NCI-H128 (cell line): ENCODE measurements at regions not wholly inside any gene's neighbourhood (a gene's known extent, or its start where the extent isn't known, plus 50 kb on each side); places are given as distances from the start of the nearest gene placed in this dataset.
"Not testable (repeated sequence)": the region's sequence is repeated elsewhere in the genome, so short reads cannot be mapped to it uniquely, and the experiment has no call there.

Source experiments
- DNase-seq: peaks from one replicate; lab custom pipeline; 2025; ENCODE audit not compliant: unreplicated experiment; lab: John Stamatoyannopoulos, UW

- DNase-seq = no peak
Observed at GRCh38 chr7:138169441-138169851, 93.2 kb downstream of the AKR1D1 start.

GRCh38 chr7:138170298-138170697, 94.0 kb downstream of the AKR1D1 start:
- no peak for DNase-seq

- DNase-seq = no peak
Observed at GRCh38 chr7:138170959-138171703, 94.9 kb downstream of the AKR1D1 start.

GRCh38 chr7:138173548-138173947, 97.3 kb downstream of the AKR1D1 start:
- no peak for DNase-seq

GRCh38 chr7:138176060-138176459, 99.8 kb downstream of the AKR1D1 start:
- DNase-seq = no peak

- no peak for DNase-seq
Observed at GRCh38 chr7:138184191-138184590, 107.9 kb downstream of the AKR1D1 start.

GRCh38 chr7:138185132-138185908, 109.1 kb downstream of the AKR1D1 start:
- no peak for DNase-seq

- DNase-seq = no peak
Observed at GRCh38 chr7:138186951-138187351, 110.7 kb downstream of the AKR1D1 start.

GRCh38 chr7:138188290-138188858, 112.1 kb downstream of the AKR1D1 start:
- no peak for DNase-seq

- DNase-seq = no peak
Observed at GRCh38 chr7:138194567-138194966, 118.3 kb downstream of the AKR1D1 start.

GRCh38 chr7:138195151-138195571, 118.9 kb downstream of the AKR1D1 start:
- DNase-seq = no peak

- DNase-seq = not testable (repeated sequence)
Observed at GRCh38 chr7:138196503-138196946, 120.3 kb downstream of the AKR1D1 start.

GRCh38 chr7:138196971-138197896, 121.0 kb downstream of the AKR1D1 start:
- no peak for DNase-seq

GRCh38 chr7:138204285-138204981, 128.2 kb downstream of the AKR1D1 start:
- DNase-seq = no peak

- no peak for DNase-seq
Observed at GRCh38 chr7:138204982-138205298, 128.7 kb downstream of the AKR1D1 start.

GRCh38 chr7:138205614-138206150, 129.4 kb downstream of the AKR1D1 start:
- DNase-seq = no peak

GRCh38 chr7:138207555-138207971, 131.3 kb downstream of the AKR1D1 start:
- no peak for DNase-seq

GRCh38 chr7:138208142-138208570, 131.9 kb downstream of the AKR1D1 start:
- no peak for DNase-seq

GRCh38 chr7:138208864-138209263, 132.6 kb downstream of the AKR1D1 start:
- DNase-seq = no peak

GRCh38 chr7:138212314-138212713, 136.1 kb downstream of the AKR1D1 start:
- DNase-seq = no peak
